ENCODE measurements at regions not wholly inside any gene's neighbourhood (a gene's known extent, or its start where the extent isn't known, plus 50 kb on each side); places are given as distances from the start of the nearest gene placed in this dataset.

DNA sequence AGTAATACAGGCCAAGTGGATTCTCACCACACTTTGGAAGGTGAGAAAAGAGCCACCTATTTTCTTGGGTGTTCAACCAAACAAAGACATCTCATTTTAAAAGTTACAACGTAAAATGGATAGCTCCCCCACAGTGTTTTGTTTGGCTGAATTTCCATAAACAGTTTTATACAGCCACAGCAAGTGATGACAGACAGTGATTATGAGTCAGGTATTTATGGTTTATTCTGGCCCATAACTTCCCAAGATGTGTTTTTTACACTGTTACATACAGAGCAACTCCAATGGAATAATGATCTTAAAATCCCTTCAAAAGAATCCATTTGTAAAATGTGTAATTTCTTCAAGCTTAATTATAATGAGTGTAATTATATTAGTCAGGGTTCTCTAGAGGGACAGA lies 421.3 kb downstream of the TLE1 start:
- no peak for DNase-seq

DNA sequence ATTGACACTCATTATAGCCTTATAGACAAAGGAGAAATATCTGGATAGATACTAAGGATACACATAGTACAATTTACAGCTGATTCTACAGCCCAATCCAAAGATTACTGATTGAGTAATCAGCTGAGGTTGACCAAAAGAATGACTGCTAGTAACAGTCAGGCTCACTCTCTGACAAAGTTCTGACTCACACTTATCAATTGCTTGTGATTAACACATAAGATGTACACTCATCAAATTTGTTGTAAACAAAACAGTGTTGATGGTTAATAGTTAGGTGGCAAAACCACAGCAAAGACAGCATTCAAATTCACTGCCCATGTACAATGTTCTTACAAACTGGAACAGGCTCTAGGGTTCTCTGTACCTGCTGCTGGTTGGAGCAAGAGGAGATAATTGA lies 422.7 kb downstream of the TLE1 start:
- no peak for DNase-seq

- no peak for DNase-seq
Observed at GRCh38 chr9:81266086-81266485, 423.3 kb downstream of the TLE1 start.

- DNase-seq, result no peak
Observed at GRCh38 chr9:81264516-81264915, 424.8 kb downstream of the TLE1 start.

DNA sequence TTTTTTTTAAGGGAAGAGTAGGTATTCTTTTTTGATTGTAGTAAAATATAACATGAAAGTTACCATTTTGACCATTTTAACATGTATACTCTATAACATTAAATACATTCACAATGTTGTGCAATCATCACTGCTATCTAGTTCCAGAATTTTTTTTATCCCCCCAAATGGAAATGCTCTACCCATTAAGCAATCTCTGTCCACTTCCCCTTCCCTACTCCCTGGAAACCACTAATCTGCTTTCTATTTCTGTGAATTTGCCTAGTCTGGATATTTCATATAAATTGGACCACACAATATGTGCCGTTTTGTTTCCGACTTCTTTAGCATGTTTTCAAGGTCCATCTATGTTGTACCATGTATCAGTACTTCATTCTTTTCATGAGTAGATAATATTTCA lies 429.5 kb downstream of the TLE1 start:
- DNase-seq, result no peak

GRCh38 chr9:81256368-81256767 lies 433.0 kb downstream of the TLE1 start:
- DNase-seq, result no peak

GRCh38 chr9:81250606-81251005 lies 438.7 kb downstream of the TLE1 start:
- DNase-seq, result no peak

DNA sequence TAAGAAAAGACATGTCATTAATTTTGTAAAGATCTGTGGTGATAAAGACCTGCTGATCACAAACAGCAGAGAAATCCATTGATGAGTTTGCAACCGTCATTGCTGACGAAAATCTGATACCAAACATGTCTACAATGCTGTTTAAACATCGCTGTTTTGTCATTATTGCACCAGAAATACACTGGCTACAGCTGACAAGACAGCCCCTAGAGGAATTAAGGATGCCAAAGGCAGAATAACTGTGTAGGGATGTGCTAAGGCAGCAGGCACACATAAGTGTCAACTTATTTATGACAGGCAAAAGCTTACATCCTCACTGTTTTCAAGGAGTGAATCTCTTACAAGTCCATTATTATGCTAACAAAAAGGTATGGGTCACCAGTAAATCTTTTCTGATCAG lies 439.3 kb downstream of the TLE1 start:
- DNase-seq, result no peak

- no peak for DNase-seq
Observed at GRCh38 chr9:81245254-81245956, 443.9 kb downstream of the TLE1 start.

DNA sequence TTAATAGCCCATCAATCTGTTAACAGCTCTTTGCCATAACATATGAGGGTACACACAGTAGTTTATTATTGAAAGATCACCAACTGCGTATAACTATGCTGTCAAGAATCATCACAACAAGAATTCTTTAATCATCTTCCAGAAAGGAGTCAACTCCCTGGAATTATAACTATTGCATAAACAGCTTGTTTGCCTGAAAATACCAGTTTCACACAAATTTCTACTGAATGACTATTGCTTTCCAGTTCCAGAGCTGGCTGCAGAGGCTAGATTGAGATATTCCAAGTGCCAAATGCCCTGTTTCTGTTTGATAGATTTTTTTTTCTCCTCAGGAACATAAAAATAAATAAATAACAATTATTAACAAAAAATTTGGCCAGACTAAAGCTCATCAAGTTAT lies 444.7 kb downstream of the TLE1 start:
- DNase-seq, result no peak

GRCh38 chr9:81242866-81243265 lies 446.5 kb downstream of the TLE1 start:
- DNase-seq, result no peak

DNA sequence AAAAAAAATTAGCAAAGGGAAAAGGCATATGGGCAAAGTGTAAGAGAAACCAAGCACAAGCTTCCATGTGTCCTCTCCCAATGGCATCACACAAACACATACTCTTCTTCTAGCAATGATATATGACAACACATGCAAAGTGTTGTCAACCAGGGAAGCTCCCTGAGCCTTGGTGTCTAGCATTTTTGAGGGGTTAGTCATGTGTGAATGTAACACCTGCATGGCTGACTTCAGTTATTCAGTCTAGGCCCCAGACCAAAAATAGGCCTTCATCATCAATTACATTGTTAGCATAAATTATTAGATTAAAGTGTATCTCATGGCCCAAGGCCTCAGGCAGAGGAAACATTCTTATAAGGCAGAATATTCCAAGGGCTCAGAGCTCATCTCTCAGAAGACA lies 450.0 kb downstream of the TLE1 start:
- DNase-seq, result no peak

DNA sequence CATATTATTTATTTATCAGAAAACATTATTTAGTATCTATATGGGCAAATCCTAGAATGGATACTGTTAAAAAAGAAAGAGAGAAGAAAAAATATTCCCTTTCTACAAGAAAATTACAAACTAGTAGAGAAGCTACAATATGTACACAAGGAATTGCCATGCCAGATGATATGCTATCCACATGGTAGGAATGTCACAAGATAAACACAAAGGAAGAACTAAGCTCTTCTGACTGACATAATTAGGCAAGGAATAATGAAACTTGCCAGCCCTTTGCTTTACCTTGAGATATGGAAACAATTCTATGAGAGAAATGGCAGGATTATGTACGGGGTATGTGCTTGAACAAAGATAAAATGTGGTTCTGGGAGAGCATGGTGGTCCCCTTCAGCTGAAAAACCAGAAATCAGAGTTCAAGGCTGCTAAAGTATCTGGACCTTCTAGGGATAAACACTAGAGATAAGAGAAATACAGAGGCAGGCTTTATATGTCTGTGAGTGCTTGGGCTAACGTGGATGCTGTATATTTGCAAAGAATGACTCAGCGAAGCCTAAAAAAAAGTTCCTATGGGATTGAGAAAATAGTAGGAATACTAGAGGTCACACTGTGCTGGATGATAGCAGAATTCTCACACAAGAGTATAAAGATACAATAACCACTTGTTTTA lies 451.6 kb downstream of the TLE1 start:
- DNase-seq, result no peak

- DNase-seq, result no peak
Observed at GRCh38 chr9:81234924-81235610, 454.3 kb downstream of the TLE1 start.

- no peak for DNase-seq
Observed at GRCh38 chr9:81231011-81231410, 458.3 kb downstream of the TLE1 start.

DNA sequence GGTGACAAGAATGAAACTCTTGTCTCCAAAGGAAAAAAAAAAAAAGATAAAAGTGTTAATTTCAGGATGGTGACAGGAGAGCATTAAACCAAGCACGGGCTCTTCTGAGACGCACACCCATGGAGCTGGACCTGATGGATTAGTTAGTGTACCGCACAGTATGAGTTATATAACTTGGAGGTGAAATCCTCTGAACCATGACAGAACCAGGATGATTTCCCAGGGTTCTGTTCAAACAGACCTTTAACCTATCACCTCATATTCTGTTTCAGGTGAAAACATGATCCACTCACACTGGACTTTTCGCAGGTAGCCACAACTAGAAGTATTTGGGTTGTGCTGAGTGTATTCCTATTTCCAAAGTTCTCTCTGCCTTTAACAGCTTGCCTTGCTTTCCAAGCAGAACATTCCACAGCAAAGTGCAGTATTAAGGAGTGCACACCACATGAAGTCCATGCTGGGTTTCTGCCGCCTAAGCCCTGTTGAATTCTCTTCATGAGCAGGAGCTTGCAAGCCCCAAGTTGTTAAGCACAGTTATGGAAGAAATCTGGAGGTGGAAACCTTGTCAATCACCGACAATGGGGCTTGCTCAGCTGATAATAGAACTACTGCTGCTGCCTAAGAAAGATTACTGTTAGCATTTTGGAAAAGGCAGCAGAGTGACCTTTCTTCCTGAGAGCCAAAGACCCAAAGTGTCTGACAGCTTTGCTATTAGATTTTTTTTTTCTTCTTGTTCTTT lies 461.7 kb downstream of the TLE1 start:
- DNase-seq, result no peak

DNA sequence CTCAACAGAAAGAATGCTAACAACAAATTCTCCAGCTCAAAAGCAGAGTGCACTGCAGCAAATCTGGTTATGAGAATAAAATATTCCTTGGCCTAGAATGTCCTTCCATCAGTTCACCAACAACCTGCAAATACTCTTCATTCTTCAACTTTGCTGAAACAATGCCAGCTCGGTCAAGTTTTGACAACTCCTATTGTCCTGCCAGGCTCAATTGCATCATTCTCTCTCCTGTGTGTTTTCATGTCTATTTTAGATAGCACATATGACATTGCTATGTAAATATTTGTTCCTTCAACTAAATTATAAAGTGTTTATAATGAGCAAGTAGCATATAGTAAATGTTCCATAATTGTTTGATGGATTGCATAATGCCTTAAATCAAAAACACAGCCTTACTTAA lies 463.8 kb downstream of the TLE1 start:
- DNase-seq, result no peak

DNA sequence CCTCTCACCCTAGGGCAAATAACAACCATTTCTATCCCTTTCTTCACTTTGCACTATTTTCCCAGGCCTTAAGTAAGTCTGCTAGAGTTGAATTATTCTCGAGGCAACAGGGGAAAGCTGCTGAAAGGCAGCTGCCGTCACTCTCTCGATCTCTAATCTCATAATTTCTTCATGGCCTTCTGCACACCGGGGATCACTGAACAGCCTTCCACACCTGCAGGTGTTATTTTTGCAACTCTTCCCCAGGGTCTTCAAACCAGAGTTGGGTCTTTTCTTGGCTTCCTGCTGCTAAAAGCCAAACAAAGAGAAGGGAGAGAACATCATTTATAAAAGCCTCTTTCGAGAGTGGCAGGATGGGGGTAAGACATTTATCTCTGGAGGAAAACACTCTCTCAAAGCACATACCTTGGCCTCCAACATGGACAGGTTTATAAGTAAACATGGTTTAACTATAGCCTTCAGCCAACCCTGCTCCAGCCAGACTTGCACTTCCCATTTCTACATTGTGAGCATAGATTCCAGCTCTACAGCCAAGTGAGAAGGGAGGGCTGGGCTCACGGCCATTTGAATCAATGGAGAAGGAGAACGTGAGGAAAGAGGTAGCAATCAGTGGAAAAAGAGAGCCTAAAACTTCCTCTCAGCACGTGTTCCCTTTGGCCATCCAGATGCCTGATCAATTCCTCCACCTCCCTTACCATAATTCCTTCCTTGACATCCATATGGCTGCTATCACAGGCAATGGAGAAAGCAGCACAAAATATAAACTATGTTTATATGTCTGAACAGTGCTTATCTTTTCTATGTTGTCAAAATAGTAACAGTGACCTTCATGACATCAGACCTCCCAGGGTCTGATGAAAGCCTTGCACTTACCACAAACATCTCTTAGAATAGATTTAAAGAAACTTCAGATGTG lies 464.9 kb downstream of the TLE1 start:
- no peak for DNase-seq

GRCh38 chr9:81214975-81215374 lies 474.4 kb downstream of the TLE1 start:
- DNase-seq, result no peak

- DNase-seq, result no peak
Observed at GRCh38 chr9:81213456-81213855, 475.9 kb downstream of the TLE1 start.

DNA sequence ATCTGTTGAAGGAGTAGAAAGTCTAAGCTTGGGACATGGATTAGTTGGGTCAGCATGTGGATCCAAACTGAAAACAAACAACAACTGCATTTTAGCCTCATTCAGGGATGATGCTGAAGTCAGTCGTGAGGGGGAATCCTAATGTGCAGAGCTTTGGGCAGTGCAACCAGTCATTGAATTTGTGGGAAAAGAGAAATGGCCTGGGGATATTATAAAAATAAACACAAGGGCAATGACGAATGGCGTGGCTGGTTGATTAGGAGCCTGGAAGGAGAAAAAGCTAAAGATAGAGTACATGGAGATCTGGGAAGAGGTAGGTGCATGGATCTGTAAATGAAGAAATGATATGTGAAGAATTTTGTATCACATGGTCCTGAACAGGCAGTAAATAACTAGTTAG lies 477.6 kb downstream of the TLE1 start:
- no peak for DNase-seq

Data from amygdala (tissue), 56 donors.